WTC11 (cell line): ENCODE measurements at regions not wholly inside any gene's neighbourhood (a gene's known extent, or its start where the extent isn't known, plus 50 kb on each side); places are given as distances from the start of the nearest gene placed in this dataset.

Experiments used
- ATAC-seq: fragments of 200-7000 bp; cut with Tn5 transposase; 2 replicates; pipeline ENCODE4 v1.10.0; 2021; ENCODE audit warnings: mild to moderate bottlenecking, moderate library complexity
- CTCF ChIA-PET: fragments of 300-600 bp; sonication (Branson Sonifier 250); formaldehyde crosslinking; loops from one replicate; lab custom pipeline; 2021; ENCODE audit warnings: antibody characterized with exemption; lab: Charles Lee
- POLR2A ChIA-PET: fragments of 350-600 bp; sonication (Branson Sonifier 250); formaldehyde crosslinking; loops from one replicate; lab custom pipeline; 2021; ENCODE audit warnings: antibody characterized with exemption; lab: Charles Lee
- DNase-seq: peaks from one replicate; pipeline ENCODE4 v3.0.0; 2021; ENCODE audit warnings: low spot score
- H3K27ac Mint-ChIP-seq: 2 replicates; pipeline ENCODE4 v1.8.0; 2021; ENCODE audit warnings: mixed read lengths
- H3K27me3 Mint-ChIP-seq: 2 replicates; pipeline ENCODE4 v1.8.0; 2021; ENCODE audit warnings: low read depth, mild to moderate bottlenecking, moderate library complexity, mixed read lengths
- H3K36me3 Mint-ChIP-seq: 2 replicates; pipeline ENCODE4 v1.8.0; 2021; ENCODE audit warnings: mixed read lengths
- H3K4me1 Mint-ChIP-seq: 2 replicates; pipeline ENCODE4 v1.8.0; 2022; ENCODE audit warnings: mixed read lengths
- H3K4me3 Mint-ChIP-seq: 2 replicates; pipeline ENCODE4 v1.8.0; 2021; ENCODE audit warnings: mild to moderate bottlenecking, moderate library complexity, mixed read lengths
- H3K9me3 Mint-ChIP-seq: 2 replicates; pipeline ENCODE4 v1.8.0; 2021; ENCODE audit warnings: mixed read lengths
- ATF1 ChIP-seq: sonication (generic); formaldehyde crosslinking; IDR thresholded peaks from 2 replicates; pipeline ENCODE4 v1.8.1; 2023; ENCODE audit warnings: mild to moderate bottlenecking, moderate library complexity, missing genetic modification reagents
- CREB1 ChIP-seq: sonication (generic); formaldehyde crosslinking; IDR thresholded peaks from 2 replicates; pipeline ENCODE4 v1.8.0; 2023; ENCODE audit warnings: mild to moderate bottlenecking, missing genetic modification reagents
- CTCF ChIP-seq: fragments of 200-600 bp; IDR thresholded peaks from 2 replicates; pipeline ENCODE4 v1.8.0; 2022; ENCODE audit warnings: antibody characterized with exemption
- ERG ChIP-seq: fragments of 250-450 bp; sonication (Bioruptor Pico); IDR thresholded peaks from 2 replicates; pipeline ENCODE4 v1.8.0; 2021; ENCODE audit warnings: mild to moderate bottlenecking
- FOXK1 ChIP-seq: sonication (generic); formaldehyde crosslinking; IDR thresholded peaks from 2 replicates; pipeline ENCODE4 v1.8.0; 2022; ENCODE audit warnings: mild to moderate bottlenecking, moderate library complexity, missing genetic modification reagents
- GRHL2 ChIP-seq: fragments of 250-450 bp; sonication (Bioruptor Pico); IDR thresholded peaks from 2 replicates; pipeline ENCODE4 v1.8.0; 2022; ENCODE audit warnings: mild to moderate bottlenecking, moderate library complexity; ENCODE audit not compliant: insufficient replicate concordance, severe bottlenecking
- GTF2I ChIP-seq: fragments of 250-450 bp; sonication (Bioruptor Pico); conservative IDR thresholded peaks from 2 replicates; pipeline ENCODE4 v1.4.0; 2021; ENCODE audit warnings: mild to moderate bottlenecking
- HMGXB4 ChIP-seq: sonication (generic); formaldehyde crosslinking; IDR thresholded peaks from 2 replicates; pipeline ENCODE4 v1.8.1; 2023; ENCODE audit warnings: mild to moderate bottlenecking, moderate library complexity, missing genetic modification reagents
- IRF1 ChIP-seq: sonication (generic); formaldehyde crosslinking; IDR thresholded peaks from 2 replicates; pipeline ENCODE4 v1.8.0; 2023; ENCODE audit warnings: missing genetic modification reagents
- JUN ChIP-seq: sonication (generic); formaldehyde crosslinking; IDR thresholded peaks from 2 replicates; pipeline ENCODE4 v1.8.0; 2023; ENCODE audit warnings: mild to moderate bottlenecking, missing genetic modification reagents
- MYBL2 ChIP-seq: sonication (generic); formaldehyde crosslinking; IDR thresholded peaks from 2 replicates; pipeline ENCODE4 v1.8.1; 2023; ENCODE audit warnings: mild to moderate bottlenecking, moderate library complexity, missing genetic modification reagents
- PRDM15 ChIP-seq: sonication (generic); formaldehyde crosslinking; IDR thresholded peaks from 2 replicates; pipeline ENCODE4 v1.8.0; 2022; ENCODE audit warnings: missing genetic modification reagents
- PREB ChIP-seq: sonication (generic); formaldehyde crosslinking; IDR thresholded peaks from 2 replicates; pipeline ENCODE4 v1.8.1; 2022; ENCODE audit warnings: mild to moderate bottlenecking, missing genetic modification reagents, moderate library complexity, borderline replicate concordance
- RELA ChIP-seq: sonication (generic); formaldehyde crosslinking; IDR thresholded peaks from 2 replicates; pipeline ENCODE4 v1.8.1; 2022; ENCODE audit warnings: missing genetic modification reagents, mild to moderate bottlenecking, borderline replicate concordance
- SMAD3 ChIP-seq: sonication (generic); formaldehyde crosslinking; IDR thresholded peaks from 2 replicates; pipeline ENCODE4 v1.8.0; 2022; ENCODE audit warnings: missing genetic modification reagents, mild to moderate bottlenecking, borderline replicate concordance
- SP1 ChIP-seq: sonication (generic); formaldehyde crosslinking; conservative IDR thresholded peaks from 2 replicates; pipeline ENCODE4 v1.8.1; 2022; ENCODE audit warnings: missing genetic modification reagents
- TP53 ChIP-seq: sonication (generic); formaldehyde crosslinking; IDR thresholded peaks from 2 replicates; pipeline ENCODE4 v1.8.1; 2023; ENCODE audit warnings: mild to moderate bottlenecking, missing genetic modification reagents
- ZBTB21 ChIP-seq: sonication (generic); formaldehyde crosslinking; IDR thresholded peaks from 2 replicates; pipeline ENCODE4 v1.8.1; 2023; ENCODE audit warnings: mild to moderate bottlenecking, missing genetic modification reagents, borderline replicate concordance
- ZNF121 ChIP-seq: sonication (generic); formaldehyde crosslinking; IDR thresholded peaks from 2 replicates; pipeline ENCODE4 v1.8.0; 2023; ENCODE audit warnings: missing genetic modification reagents
- ZNF138 ChIP-seq: sonication (generic); formaldehyde crosslinking; conservative IDR thresholded peaks from 2 replicates; pipeline ENCODE4 v1.8.1; 2022; ENCODE audit warnings: mild to moderate bottlenecking, moderate library complexity, missing genetic modification reagents
- ZNF317 ChIP-seq: sonication (generic); formaldehyde crosslinking; IDR thresholded peaks from 2 replicates; pipeline ENCODE4 v1.8.1; 2023; ENCODE audit warnings: low read depth, mild to moderate bottlenecking, moderate library complexity, missing genetic modification reagents, borderline replicate concordance
- ZNF416 ChIP-seq: fragments of 250-450 bp; sonication (Bioruptor Pico); IDR thresholded peaks from 2 replicates; pipeline ENCODE4 v1.9.0; 2021; ENCODE audit warnings: mild to moderate bottlenecking, inconsistent platforms
- ZNF512 ChIP-seq: sonication (generic); formaldehyde crosslinking; IDR thresholded peaks from 2 replicates; pipeline ENCODE4 v1.8.1; 2022; ENCODE audit warnings: missing genetic modification reagents, borderline replicate concordance

GRCh38 chr13:30561511-30561910 is 56.2 kb upstream of the USPL1 start:
- H3K9me3 Mint-ChIP-seq: no peaks in the 10 kb centered on the region
- ChIA-PET CTCF (interaction anchor here (1.1 kb wide), 1 partner anchor 429 kb away, joined by 3 read pairs; no protein-coding TSS in a partner anchor), POLR2A (no interaction called here)
- TF ChIP-seq RELA (CRISPR knock-in tag): no peak
- no peak for TF ChIP-seq HMGXB4 (CRISPR knock-in tag)
- no peak for TF ChIP-seq SP1
- no peak for TF ChIP-seq ZNF317 (CRISPR knock-in tag)
- no peak for TF ChIP-seq ZNF512 (CRISPR knock-in tag)
- no peak for TF ChIP-seq IRF1 (CRISPR knock-in tag)
- no peak for TF ChIP-seq GRHL2 (CRISPR knock-in tag)
- no peak for TF ChIP-seq GTF2I
- no peak for TF ChIP-seq ZNF138
- TF ChIP-seq JUN (CRISPR knock-in tag): no peak
- TF ChIP-seq SMAD3 (CRISPR knock-in tag): no peak
- TF ChIP-seq ERG: no peak
- H3K4me3 Mint-ChIP-seq: no peak overlapping the region
- no peaks in the 10 kb centered on the region; the same call in 1 of the 2 replicates for H3K27me3 Mint-ChIP-seq
- H3K27ac Mint-ChIP-seq: no peak overlapping the region
- peaks cover 13% of the 10 kb centered on the region for H3K4me1 Mint-ChIP-seq
- no peak for ATAC-seq
- DNase-seq: no peak
- H3K36me3 Mint-ChIP-seq: no peaks in the 10 kb centered on the region

GRCh38 chr13:30564489-30564888 is 53.2 kb upstream of the USPL1 start:
- Mint-ChIP-seq H3K27ac (no peak overlapping the region), H3K27me3 (no peaks in the 10 kb centered on the region; the same call in 1 of the 2 replicates), H3K4me1 (peaks cover 9% of the 10 kb centered on the region), H3K9me3 (no peaks in the 10 kb centered on the region), H3K36me3 (no peaks in the 10 kb centered on the region), H3K4me3 (no peak overlapping the region)
- ChIA-PET CTCF (no interaction called here), POLR2A (interaction anchor here (0.6 kb wide), 1 partner anchor 293 kb away, joined by 5 read pairs; no protein-coding TSS in a partner anchor)
- ATAC-seq: no peak
- DNase-seq: no peak
- TF ChIP-seq TP53 (no peak), PRDM15 (CRISPR knock-in tag) (no peak), ATF1 (CRISPR knock-in tag) (no peak), ERG (no peak), CTCF (no peak), FOXK1 (CRISPR knock-in tag) (no peak), ZBTB21 (no peak), ZNF416 (no peak), PREB (CRISPR knock-in tag) (no peak), MYBL2 (CRISPR knock-in tag) (no peak), ZNF121 (CRISPR knock-in tag) (no peak), CREB1 (CRISPR knock-in tag) (no peak)
